ENCODE measurements at regions not wholly inside any gene's neighbourhood (a gene's known extent, or its start where the extent isn't known, plus 50 kb on each side); places are given as distances from the start of the nearest gene placed in this dataset.
"Not testable (repeated sequence)": the region's sequence is repeated elsewhere in the genome, so short reads cannot be mapped to it uniquely, and the experiment has no call there.

DNA sequence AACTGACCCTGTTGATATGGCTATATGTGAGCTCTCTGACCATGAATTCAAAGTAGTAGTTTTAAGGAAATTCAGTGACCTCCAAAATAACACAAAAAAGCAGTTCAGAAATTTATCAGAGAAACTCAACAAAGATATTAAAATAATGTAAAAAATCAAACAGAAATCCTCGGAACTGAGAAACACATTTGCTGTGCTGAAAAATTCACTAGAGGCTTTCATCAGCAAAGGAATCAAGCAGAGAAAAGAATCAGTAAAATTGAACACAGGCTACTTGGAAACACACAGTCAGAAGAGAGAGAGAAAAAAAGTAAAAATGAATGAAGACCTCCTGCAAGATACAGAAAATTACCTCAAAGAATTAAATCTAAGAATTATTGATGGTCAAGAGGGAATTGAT, 417.2 kb downstream of the TMEM232 start (continued):
- TF ChIP-seq, protein P1, sequence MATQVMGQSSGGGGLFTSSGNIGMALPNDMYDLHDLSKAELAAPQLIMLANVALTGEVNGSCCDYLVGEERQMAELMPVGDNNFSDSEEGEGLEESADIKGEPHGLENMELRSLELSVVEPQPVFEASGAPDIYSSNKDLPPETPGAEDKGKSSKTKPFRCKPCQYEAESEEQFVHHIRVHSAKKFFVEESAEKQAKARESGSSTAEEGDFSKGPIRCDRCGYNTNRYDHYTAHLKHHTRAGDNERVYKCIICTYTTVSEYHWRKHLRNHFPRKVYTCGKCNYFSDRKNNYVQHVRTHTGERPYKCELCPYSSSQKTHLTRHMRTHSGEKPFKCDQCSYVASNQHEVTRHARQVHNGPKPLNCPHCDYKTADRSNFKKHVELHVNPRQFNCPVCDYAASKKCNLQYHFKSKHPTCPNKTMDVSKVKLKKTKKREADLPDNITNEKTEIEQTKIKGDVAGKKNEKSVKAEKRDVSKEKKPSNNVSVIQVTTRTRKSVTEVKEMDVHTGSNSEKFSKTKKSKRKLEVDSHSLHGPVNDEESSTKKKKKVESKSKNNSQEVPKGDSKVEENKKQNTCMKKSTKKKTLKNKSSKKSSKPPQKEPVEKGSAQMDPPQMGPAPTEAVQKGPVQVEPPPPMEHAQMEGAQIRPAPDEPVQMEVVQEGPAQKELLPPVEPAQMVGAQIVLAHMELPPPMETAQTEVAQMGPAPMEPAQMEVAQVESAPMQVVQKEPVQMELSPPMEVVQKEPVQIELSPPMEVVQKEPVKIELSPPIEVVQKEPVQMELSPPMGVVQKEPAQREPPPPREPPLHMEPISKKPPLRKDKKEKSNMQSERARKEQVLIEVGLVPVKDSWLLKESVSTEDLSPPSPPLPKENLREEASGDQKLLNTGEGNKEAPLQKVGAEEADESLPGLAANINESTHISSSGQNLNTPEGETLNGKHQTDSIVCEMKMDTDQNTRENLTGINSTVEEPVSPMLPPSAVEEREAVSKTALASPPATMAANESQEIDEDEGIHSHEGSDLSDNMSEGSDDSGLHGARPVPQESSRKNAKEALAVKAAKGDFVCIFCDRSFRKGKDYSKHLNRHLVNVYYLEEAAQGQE (IDR thresholded peaks at IDR 0.05; ENCODE audit: low read depth) = no peak

DNA sequence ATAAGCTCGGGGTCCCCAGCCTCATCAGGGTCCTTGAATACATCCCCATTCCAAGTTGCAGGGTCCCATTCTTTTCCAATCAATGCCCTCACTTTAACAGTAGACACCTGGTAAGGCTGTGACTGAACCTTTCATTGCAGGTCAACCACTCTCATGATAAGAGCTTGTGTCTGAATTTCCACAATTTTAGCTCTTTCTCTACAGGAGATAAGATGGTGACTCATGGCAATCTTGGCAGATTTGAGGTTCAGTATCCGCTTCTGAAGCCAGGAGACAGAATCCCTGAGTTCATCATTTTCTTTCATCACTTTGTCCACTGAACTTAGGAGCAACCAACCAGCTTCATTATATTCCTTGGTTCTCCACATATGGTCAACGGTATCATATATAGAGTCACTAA, 409.9 kb downstream of the TMEM232 start:
- BruUV-seq (replicated peaks); ATAC-seq; RAD21 ChIA-PET (ENCODE audit: low non-redundant PET in 1 of 2, low total read pairs in 2 of 2, uncharacterized antibody in 2 of 2, unreplicated experiment in 2 of 2); H3K9me2 ChIP-seq (ENCODE audit: insufficient read depth); H3K9ac ChIP-seq (ENCODE audit: low read length); H3K36me3 ChIP-seq (ENCODE audit: control insufficient read depth in 1 of 2, insufficient read depth in 2 of 2, low read length in 2 of 2); H3K27me3 ChIP-seq (ENCODE audit: insufficient read depth, low read length); H3K4me2 ChIP-seq (ENCODE audit: low read length); H3K9me3 ChIP-seq (ENCODE audit: control insufficient read depth in 1 of 2, insufficient read depth in 1 of 2, low read depth in 1 of 2, low read length in 2 of 2); CTCF ChIA-PET; DNase-seq (ENCODE audit: low read depth, low spot score); H4K20me1 ChIP-seq (ENCODE audit: insufficient read depth); H3K4me1 ChIP-seq (ENCODE audit: control insufficient read depth in 1 of 2, insufficient read depth in 2 of 2, low read length in 2 of 2); H3K79me2 ChIP-seq (ENCODE audit: insufficient read depth, low read length); H3K27ac ChIP-seq (ENCODE audit: low read depth, low read length); H2AFZ ChIP-seq (ENCODE audit: low read depth, low read length, poor library complexity, severe bottlenecking); H3K4me3 ChIP-seq (replicated peaks in 1 of 2; ENCODE audit: low read depth in 1 of 2, low read length in 2 of 2); intact Hi-C loops (cut with micrococcal nuclease): not testable (repeated sequence)
- POLR2A ChIA-PET = interaction anchor here (0.8 kb wide), 1 partner anchor 44 kb away, joined by 4 read pairs; no protein-coding TSS in a partner anchor

DNA sequence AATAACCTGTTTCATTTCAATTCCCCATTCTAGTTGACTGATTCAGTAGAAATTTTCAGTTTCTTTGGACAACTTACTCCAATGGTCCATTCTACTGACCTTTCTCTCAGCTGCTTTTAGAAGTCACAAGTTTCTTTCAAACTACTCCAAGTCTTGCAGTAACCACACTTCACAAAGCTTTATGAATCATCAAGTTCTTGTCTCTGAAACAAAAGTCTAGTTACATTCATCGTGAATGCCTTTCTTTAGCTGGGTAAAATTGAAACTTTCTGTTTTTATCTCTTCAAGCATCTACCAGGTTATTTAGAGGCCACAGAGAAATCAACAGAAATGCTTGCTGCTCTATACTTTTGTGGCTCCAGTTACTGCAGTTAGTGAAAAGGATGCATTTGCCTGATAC, 405.4 kb downstream of the TMEM232 start:
- ChIA-PET RAD21 (ENCODE audit: low non-redundant PET in 1 of 2, low total read pairs in 2 of 2, uncharacterized antibody in 2 of 2, unreplicated experiment in 2 of 2) (no interaction called here), CTCF (no interaction called here), POLR2A (no interaction called here)
- Histone ChIP-seq H2AFZ (ENCODE audit: low read depth, low read length, poor library complexity, severe bottlenecking) (no peak overlapping the region), H3K4me2 (ENCODE audit: low read length) (no peak overlapping the region), H3K9me2 (ENCODE audit: insufficient read depth) (no peaks in the 10 kb centered on the region), H3K79me2 (ENCODE audit: insufficient read depth, low read length) (no peaks in the 10 kb centered on the region), H3K9ac (ENCODE audit: low read length) (no peak overlapping the region), H3K27me3 (ENCODE audit: insufficient read depth, low read length) (no peaks in the 10 kb centered on the region), H3K4me3 (replicated peaks in 1 of 2; ENCODE audit: low read depth in 1 of 2, low read length in 2 of 2) (no peak overlapping the region), H3K36me3 (ENCODE audit: control insufficient read depth in 1 of 2, insufficient read depth in 2 of 2, low read length in 2 of 2) (no peaks in the 10 kb centered on the region), H4K20me1 (ENCODE audit: insufficient read depth) (no peaks in the 10 kb centered on the region), H3K9me3 (ENCODE audit: control insufficient read depth in 1 of 2, insufficient read depth in 1 of 2, low read depth in 1 of 2, low read length in 2 of 2) (no peaks in the 10 kb centered on the region), H3K4me1 (ENCODE audit: control insufficient read depth in 1 of 2, insufficient read depth in 2 of 2, low read length in 2 of 2) (no peaks in the 10 kb centered on the region), H3K27ac (ENCODE audit: low read depth, low read length) (no peak overlapping the region)
- DNase-seq (ENCODE audit: low read depth, low spot score) (no peak), ATAC-seq (no peak)
- intact Hi-C loops (cut with micrococcal nuclease) = no loop called here
- BruUV-seq (replicated peaks) = no TSS peak
- TF ChIP-seq ELF1 (IDR thresholded peaks at IDR 0.05; ENCODE audit: borderline replicate concordance, low read depth) = no peak
- TF ChIP-seq TCF7L2 (IDR thresholded peaks at IDR 0.05; ENCODE audit: borderline replicate concordance, extremely low read depth, insufficient read depth, insufficient read length) = no peak
- TF ChIP-seq EZH2phosphoT487 (IDR thresholded peaks at IDR 0.05; ENCODE audit: borderline replicate concordance) = no peak
- TF ChIP-seq FOSL1 (IDR thresholded peaks at IDR 0.05; ENCODE audit: low read depth) = no peak
- no peak for TF ChIP-seq SP1 (IDR thresholded peaks at IDR 0.05; ENCODE audit: low read depth)
- no peak for TF ChIP-seq CBX3 (IDR thresholded peaks at IDR 0.05; ENCODE audit: low read depth)
